H1 (cell line): ENCODE measurements at regions not wholly inside any gene's neighbourhood (a gene's known extent, or its start where the extent isn't known, plus 50 kb on each side); places are given as distances from the start of the nearest gene placed in this dataset.

ENCODE experiments used
- CTCF ChIA-PET: fragments of 300-600 bp; sonication (Branson Sonifier 250); formaldehyde crosslinking; loops from one replicate; lab custom pipeline; 2021; ENCODE audit not compliant: partially characterized antibody; lab: Charles Lee
- POLR2A ChIA-PET: fragments of 300-600 bp; sonication (Branson Sonifier 250); formaldehyde crosslinking; loops from one replicate; lab custom pipeline; 2021; ENCODE audit warnings: inconsistent platforms; ENCODE audit not compliant: partially characterized antibody; lab: Charles Lee
- DNase-seq, 2 experiments: peaks; one replicate each; pipeline versions ENCODE4 v3.0.0 to v3.0.0-alpha.2; 2010 to 2022; ENCODE audit warnings: low spot score in 2 of 2, low read depth in 1 of 2, mixed read lengths in 1 of 2
- FAIRE-seq: peaks from 2 replicates; lab custom pipeline; 2011; peaks lifted over from hg19 to GRCh38; lab: Jason Lieb, UNC
- H2AFZ ChIP-seq: 2 replicates; pipeline ENCODE4 v1.8.1; 2012; ENCODE audit warnings: low read length, inconsistent platforms
- H2AK5ac ChIP-seq: 2 replicates; pipeline ENCODE4 v1.6.1; 2013; ENCODE audit warnings: low read depth, low read length
- H2BK120ac ChIP-seq: replicated peaks from 2 replicates; pipeline ENCODE3; 2013; ENCODE audit warnings: low read depth, low read length, inconsistent platforms
- H2BK12ac ChIP-seq: 2 replicates; pipeline ENCODE4 v1.6.1; 2013; ENCODE audit warnings: low read depth, low read length
- H2BK15ac ChIP-seq: 2 replicates; pipeline ENCODE4 v1.6.1; 2013; ENCODE audit warnings: low read length
- H2BK20ac ChIP-seq: 2 replicates; pipeline ENCODE4 v1.6.1; 2013; ENCODE audit warnings: low read length
- H2BK5ac ChIP-seq: 2 replicates; pipeline ENCODE4 v1.6.1; 2013; ENCODE audit warnings: low read depth, low read length
- H3K14ac ChIP-seq: 2 replicates; pipeline ENCODE4 v1.6.1; 2013; ENCODE audit warnings: inconsistent platforms; ENCODE audit not compliant: insufficient read length
- H3K18ac ChIP-seq: 2 replicates; pipeline ENCODE4 v1.6.1; 2013; ENCODE audit warnings: low read length; ENCODE audit errors: extremely low read depth
- H3K23ac ChIP-seq: 2 replicates; pipeline ENCODE4 v1.6.1; 2013; ENCODE audit warnings: inconsistent platforms; ENCODE audit not compliant: insufficient read length
- H3K23me2 ChIP-seq: 2 replicates; pipeline ENCODE4 v1.6.1; 2013; ENCODE audit warnings: low read depth, low read length
- H3K27ac ChIP-seq: 2 replicates; pipeline ENCODE4 v1.6.1; 2011; ENCODE audit warnings: low read depth, low read length, inconsistent platforms
- H3K27me3 ChIP-seq, 4 experiments: replicated peaks in 1 of 4; 1 replicate in 1 of 4; 2 replicates in 3 of 4; pipeline versions ENCODE4 v1.6.1 to v1.8.1; 2011 to 2013; ENCODE audit warnings: low read length in 3 of 4, mild to moderate bottlenecking in 3 of 4, inconsistent platforms in 2 of 4, mixed read lengths in 2 of 4, moderate library complexity in 1 of 4; ENCODE audit not compliant: control insufficient read depth in 3 of 4, insufficient read depth in 3 of 4; ENCODE audit errors: extremely low read depth in 1 of 4
- H3K36me3 ChIP-seq, 4 experiments: 2 replicates each; pipeline versions ENCODE4 v1.6.1 to v1.8.1; 2011 to 2013; ENCODE audit warnings: mild to moderate bottlenecking in 4 of 4, low read length in 3 of 4, moderate library complexity in 2 of 4, control low read depth in 1 of 4, inconsistent platforms in 1 of 4; ENCODE audit not compliant: insufficient read depth in 4 of 4, control insufficient read depth in 2 of 4
- H3K4ac ChIP-seq: replicated peaks from 2 replicates; pipeline ENCODE3; 2013; ENCODE audit warnings: low read length, low read depth, mixed read lengths, inconsistent platforms; ENCODE audit not compliant: insufficient read length
- H3K4me1 ChIP-seq, 4 experiments: replicated peaks in 1 of 4; 1 replicate in 1 of 4; 2 replicates in 3 of 4; pipeline versions ENCODE4 v1.6.1 to v1.8.1; 2011 to 2013; ENCODE audit warnings: low read length in 3 of 4, inconsistent platforms in 2 of 4, mixed read lengths in 1 of 4; ENCODE audit not compliant: insufficient read depth in 4 of 4, control insufficient read depth in 3 of 4
- H3K4me2 ChIP-seq, 2 experiments: 2 replicates each; pipeline versions ENCODE4 v1.6.1 to v1.8.1; 2011 to 2013; ENCODE audit warnings: low read depth in 2 of 2, low read length in 2 of 2, control low read depth in 1 of 2, inconsistent platforms in 1 of 2, mild to moderate bottlenecking in 1 of 2; ENCODE audit not compliant: insufficient read depth in 1 of 2
- H3K4me3 ChIP-seq, 4 experiments: fragments of 200-600, 300-600 bp in 1 of 4; sonication (generic), shearing (Covaris generic), sonication (Bioruptor Twin) in 1 of 4; 2 replicates each; pipeline versions ENCODE4 v1.5.1 to v1.8.1; 2011 to 2016; ENCODE audit warnings: low read length in 4 of 4, low read depth in 3 of 4, control low read depth in 2 of 4, inconsistent platforms in 2 of 4, mild to moderate bottlenecking in 2 of 4, mixed read lengths in 1 of 4, moderate library complexity in 1 of 4; ENCODE audit not compliant: insufficient read depth in 2 of 4; ENCODE audit errors: extremely low read depth in 1 of 4
- H3K56ac ChIP-seq: replicated peaks from 2 replicates; pipeline ENCODE3; 2013; ENCODE audit warnings: low read depth, mild to moderate bottlenecking, mixed read lengths, low read length, inconsistent platforms; ENCODE audit not compliant: insufficient read length
- H3K79me1 ChIP-seq: 2 replicates; pipeline ENCODE4 v1.6.1; 2013; ENCODE audit warnings: low read depth, low read length, control low read depth
- H3K79me2 ChIP-seq, 2 experiments: 2 replicates each; pipeline versions ENCODE4 v1.6.1 to v1.8.1; 2012 to 2013; ENCODE audit warnings: low read length in 2 of 2, mild to moderate bottlenecking in 2 of 2, inconsistent platforms in 1 of 2; ENCODE audit not compliant: insufficient read depth in 2 of 2, control insufficient read depth in 1 of 2
- H3K9ac ChIP-seq, 4 experiments: replicated peaks in 1 of 4; 1 replicate in 1 of 4; 2 replicates in 3 of 4; pipeline versions ENCODE4 v1.6.1 to v1.8.1; 2011 to 2013; ENCODE audit warnings: low read depth in 3 of 4, low read length in 3 of 4, control low read depth in 2 of 4, mild to moderate bottlenecking in 2 of 4, moderate library complexity in 2 of 4, inconsistent platforms in 1 of 4; ENCODE audit errors: extremely low read depth in 1 of 4
- H3K9me3 ChIP-seq, 2 experiments: 2 replicates each; pipeline versions ENCODE4 v1.6.1 to v1.8.1; 2012 to 2013; ENCODE audit warnings: mild to moderate bottlenecking in 2 of 2, moderate library complexity in 2 of 2, control low read depth in 1 of 2, inconsistent platforms in 1 of 2, low read depth in 1 of 2, low read length in 1 of 2, mixed read lengths in 1 of 2; ENCODE audit not compliant: insufficient read depth in 2 of 2
- H4K20me1 ChIP-seq, 2 experiments: replicated peaks in 1 of 2; 2 replicates each; pipeline versions ENCODE3 to v1.8.1; 2011 to 2013; ENCODE audit warnings: inconsistent platforms in 2 of 2, low read length in 2 of 2, mild to moderate bottlenecking in 1 of 2; ENCODE audit not compliant: insufficient read depth in 2 of 2, control insufficient read depth in 1 of 2
- H4K5ac ChIP-seq: 2 replicates; pipeline ENCODE4 v1.6.1; 2013; ENCODE audit warnings: low read length, low read depth, mixed read lengths, inconsistent platforms; ENCODE audit not compliant: insufficient read length
- H4K8ac ChIP-seq: 2 replicates; pipeline ENCODE4 v1.8.0; 2013; ENCODE audit warnings: mild to moderate bottlenecking, moderate library complexity, low read length, inconsistent platforms; ENCODE audit not compliant: insufficient read depth; ENCODE audit errors: extremely low read depth
- H4K91ac ChIP-seq: replicated peaks from 2 replicates; pipeline ENCODE3; 2013; ENCODE audit warnings: low read length, mixed read lengths, inconsistent platforms; ENCODE audit not compliant: insufficient read length
- CBX5 ChIP-seq: fragments of 300-800, 300-1000 bp; sonication (generic); IDR thresholded peaks from 2 replicates; pipeline ENCODE4 v1.7.1; 2016; ENCODE audit warnings: antibody characterized with exemption, low read length, low read depth
- CBX8 ChIP-seq: fragments of 300-800, 300-1000 bp; sonication (generic); IDR thresholded peaks from 2 replicates; pipeline ENCODE4 v1.7.1; 2016; ENCODE audit warnings: low read depth, low read length, borderline replicate concordance
- CEBPB ChIP-seq: IDR thresholded peaks from 2 replicates; pipeline ENCODE4 v1.6.1; 2012; ENCODE audit warnings: low read depth, low read length
- CTCF ChIP-seq, 3 experiments: IDR thresholded peaks; 1 replicate in 2 of 3; 2 replicates in 1 of 3; pipeline versions ENCODE4 v1.5.1 to v1.6.1; 2011; ENCODE audit warnings: low read length in 3 of 3, mild to moderate bottlenecking in 3 of 3, inconsistent platforms in 2 of 3, low read depth in 1 of 3, moderate library complexity in 1 of 3; ENCODE audit not compliant: insufficient read depth in 1 of 3; ENCODE audit errors: control extremely low read depth in 1 of 3
- HDAC2 ChIP-seq, 2 experiments: fragments of 300-600 bp in 1 of 2; sonication (generic) in 1 of 2; IDR thresholded peaks; 2 replicates each; pipeline ENCODE4 v1.6.1; 2011 to 2012; ENCODE audit warnings: low read depth in 2 of 2, low read length in 2 of 2, mild to moderate bottlenecking in 2 of 2, moderate library complexity in 2 of 2, borderline replicate concordance in 1 of 2, inconsistent platforms in 1 of 2
- MAX ChIP-seq: IDR thresholded peaks from 2 replicates; pipeline ENCODE4 v1.6.1; 2012; ENCODE audit warnings: inconsistent platforms
- POU5F1 ChIP-seq: IDR thresholded peaks from 2 replicates; pipeline ENCODE4 v1.6.1; 2011; ENCODE audit warnings: low read depth, mild to moderate bottlenecking, low read length, moderate library complexity
- RFX5 ChIP-seq: IDR thresholded peaks from 2 replicates; pipeline ENCODE4 v1.6.1; 2011; ENCODE audit warnings: low read depth, low read length, improper control_type of control experiment, borderline replicate concordance
- SAP30 ChIP-seq: fragments of 300-600 bp; sonication (generic); IDR thresholded peaks from 2 replicates; pipeline ENCODE4 v1.7.1; 2012; ENCODE audit warnings: low read length, moderate library complexity, mild to moderate bottlenecking, inconsistent platforms; ENCODE audit not compliant: insufficient read depth, insufficient replicate concordance
- TBP ChIP-seq: IDR thresholded peaks from 2 replicates; pipeline ENCODE4 v1.6.1; 2011; ENCODE audit warnings: low read depth, low read length, improper control_type of control experiment
- WGBS, 2 experiments: shearing (Covaris generic) in 1 of 2; methylation state at CpG; one replicate each; pipeline versions ENCODE4 v1.1.6 to v1.1.7; 2013 to 2015; ENCODE audit warnings: low lambda C conversion rate in 2 of 2, mixed read lengths in 2 of 2, inconsistent platforms in 1 of 2, low coverage in 1 of 2, missing lambda C conversion rate in 1 of 2; ENCODE audit not compliant: insufficient replicate concordance in 2 of 2, insufficient coverage in 1 of 2, insufficient read length in 1 of 2; ENCODE audit errors: extremely low coverage in 1 of 2, missing lambda C conversion rate in 1 of 2; 5-methylcytosine and 5-hydroxymethylcytosine counted together

DNA sequence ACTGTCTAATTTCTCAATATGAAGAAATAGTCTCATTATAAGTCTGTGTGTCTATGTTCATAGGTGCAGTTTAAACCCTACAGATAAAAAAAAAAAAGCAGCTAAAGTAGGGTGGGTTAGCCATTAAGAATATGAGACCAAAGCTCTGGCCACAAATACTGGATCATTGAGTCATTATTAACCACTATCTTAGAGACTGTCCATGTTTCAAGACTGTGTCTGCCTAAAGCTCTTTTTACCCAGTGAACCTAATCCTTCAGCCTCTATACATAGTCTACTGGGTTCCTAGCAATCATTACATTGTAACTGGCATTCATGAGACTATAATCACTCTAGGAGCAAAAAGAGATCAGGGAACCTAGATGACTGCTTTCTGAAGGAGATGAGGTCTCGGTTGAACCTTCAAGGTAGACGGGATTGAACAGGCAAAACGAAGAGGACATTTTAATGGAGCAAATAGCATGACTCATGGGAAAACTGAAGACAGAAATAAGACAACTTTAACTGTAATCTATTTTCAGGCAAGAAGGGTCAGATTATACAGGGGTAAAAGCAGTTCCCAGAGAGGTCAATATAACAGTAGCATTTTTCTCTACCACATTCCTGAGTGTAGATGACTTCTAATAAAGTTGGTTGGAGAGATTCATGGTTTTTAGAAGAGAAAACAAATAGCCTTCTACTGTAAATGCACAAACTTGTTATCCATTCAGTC, 64.0 kb upstream of the FIBIN start:
- Histone ChIP-seq H3K9ac (no peak overlapping the region), H2AFZ (no peak overlapping the region), H3K56ac (no peak overlapping the region), H4K91ac (no peak overlapping the region), H2BK20ac (no peak overlapping the region), H3K27ac (no peak overlapping the region), H3K27me3 (no peaks in the 10 kb centered on the region), H3K79me1 (no peaks in the 10 kb centered on the region), H3K79me2 (no peaks in the 10 kb centered on the region), H2BK5ac (no peak overlapping the region), H3K4ac (no peak overlapping the region), H3K14ac (no peak overlapping the region), H2BK120ac (no peak overlapping the region), H3K36me3 (no peaks in the 10 kb centered on the region), H2BK15ac (no peak overlapping the region), H3K4me3 (no peak overlapping the region), H3K4me2 (no peak overlapping the region), H4K20me1 (no peaks in the 10 kb centered on the region), H2AK5ac (no peak overlapping the region), H3K23ac (no peak overlapping the region), H3K23me2 (no peaks in the 10 kb centered on the region), H3K9me3 (no peaks in the 10 kb centered on the region), H2BK12ac (no peak overlapping the region), H3K4me1 (peaks cover 0 to 4% (median 0%) of the 10 kb centered on the region in 4 experiments; a peak in 2 of 7 replicates), H3K18ac (no peak overlapping the region), H4K8ac (no peak overlapping the region), H4K5ac (no peak overlapping the region)
- ChIA-PET CTCF (interaction anchor here (0.6 kb wide), 1 partner anchor 73 kb away, joined by 4 read pairs; no protein-coding TSS in a partner anchor), POLR2A (interaction anchor here (1.0 kb wide), 1 partner anchor 11 kb away, joined by 3 read pairs; no protein-coding TSS in a partner anchor)
- no peak for FAIRE-seq
- WGBS, 2 experiments: 94% methylated on average over 3 of the region's 3 CpGs; no CpG with 5 or more reads in 1 of the 2 experiments
- DNase-seq: no peak
- TF ChIP-seq MAX (no peak), TBP (no peak), CBX5 (no peak), CBX8 (no peak), CTCF (IDR thresholded peaks at IDR 0.05; ENCODE audit: control extremely low read depth in 1 of 3, insufficient read depth in 1 of 3, low read depth in 1 of 3, low read length in 3 of 3) (no peak), HDAC2 (IDR thresholded peaks at IDR 0.05; ENCODE audit: borderline replicate concordance in 1 of 2, low read depth in 2 of 2, low read length in 2 of 2) (no peak), RFX5 (no peak), POU5F1 (no peak), CEBPB (no peak), SAP30 (no peak)
